ENCODE measurements at regions not wholly inside any gene's neighbourhood (a gene's known extent, or its start where the extent isn't known, plus 50 kb on each side); places are given as distances from the start of the nearest gene placed in this dataset.
"Not testable (repeated sequence)": the region's sequence is repeated elsewhere in the genome, so short reads cannot be mapped to it uniquely, and the experiment has no call there.

DNA sequence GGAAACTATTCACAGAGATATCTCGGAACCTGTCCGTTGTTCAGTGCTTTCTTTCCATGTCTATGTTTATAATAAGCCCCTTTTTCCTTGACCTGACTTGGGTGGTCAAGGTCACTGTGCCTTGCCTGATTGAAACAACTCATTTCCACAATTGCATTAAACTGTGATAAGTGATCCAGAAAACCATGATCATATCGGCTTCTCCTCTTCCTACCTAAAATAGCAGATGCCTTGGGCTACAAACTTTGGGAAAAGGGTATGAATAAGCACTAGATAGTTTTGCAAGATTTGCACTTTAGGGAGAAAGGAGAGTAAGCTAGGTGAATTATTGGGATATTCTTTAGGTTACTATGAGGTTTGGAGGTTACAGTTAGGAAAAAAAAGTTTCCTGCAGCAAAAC lies 115.2 kb downstream of the KBTBD2 start:
- TF ChIP-seq, protein P1, sequence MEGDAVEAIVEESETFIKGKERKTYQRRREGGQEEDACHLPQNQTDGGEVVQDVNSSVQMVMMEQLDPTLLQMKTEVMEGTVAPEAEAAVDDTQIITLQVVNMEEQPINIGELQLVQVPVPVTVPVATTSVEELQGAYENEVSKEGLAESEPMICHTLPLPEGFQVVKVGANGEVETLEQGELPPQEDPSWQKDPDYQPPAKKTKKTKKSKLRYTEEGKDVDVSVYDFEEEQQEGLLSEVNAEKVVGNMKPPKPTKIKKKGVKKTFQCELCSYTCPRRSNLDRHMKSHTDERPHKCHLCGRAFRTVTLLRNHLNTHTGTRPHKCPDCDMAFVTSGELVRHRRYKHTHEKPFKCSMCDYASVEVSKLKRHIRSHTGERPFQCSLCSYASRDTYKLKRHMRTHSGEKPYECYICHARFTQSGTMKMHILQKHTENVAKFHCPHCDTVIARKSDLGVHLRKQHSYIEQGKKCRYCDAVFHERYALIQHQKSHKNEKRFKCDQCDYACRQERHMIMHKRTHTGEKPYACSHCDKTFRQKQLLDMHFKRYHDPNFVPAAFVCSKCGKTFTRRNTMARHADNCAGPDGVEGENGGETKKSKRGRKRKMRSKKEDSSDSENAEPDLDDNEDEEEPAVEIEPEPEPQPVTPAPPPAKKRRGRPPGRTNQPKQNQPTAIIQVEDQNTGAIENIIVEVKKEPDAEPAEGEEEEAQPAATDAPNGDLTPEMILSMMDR (IDR thresholded peaks at IDR 0.05) = not testable (repeated sequence)
- TF ChIP-seq POLR2A, EP300 (IDR thresholded peaks at IDR 0.05): not testable (repeated sequence)
